ENCODE measurements at regions not wholly inside any gene's neighbourhood (a gene's known extent, or its start where the extent isn't known, plus 50 kb on each side); places are given as distances from the start of the nearest gene placed in this dataset.
"Not testable (repeated sequence)": the region's sequence is repeated elsewhere in the genome, so short reads cannot be mapped to it uniquely, and the experiment has no call there.

GRCh38 chr7:115218076-115218475 is 296.2 kb downstream of the MDFIC start:
- Histone ChIP-seq H3K9me3 (replicated peaks; ENCODE audit: low read length) (no peaks in the 10 kb centered on the region), H3K4me3 (ENCODE audit: low read length) (no peak overlapping the region), H3K9ac (ENCODE audit: low read depth, low read length) (no peak overlapping the region), H3K36me3 (ENCODE audit: insufficient read depth, low read length) (no peaks in the 10 kb centered on the region), H3K27me3 (ENCODE audit: control insufficient read depth, insufficient read depth, low read length) (no peaks in the 10 kb centered on the region), H3K4me2 (ENCODE audit: low read length) (no peak overlapping the region), H3K4me1 (ENCODE audit: control insufficient read depth, insufficient read depth, low read length) (peaks cover 5% of the 10 kb centered on the region)

GRCh38 chr7:115217373-115217772 is 295.5 kb downstream of the MDFIC start:
- H3K9me3 ChIP-seq (replicated peaks; ENCODE audit: low read length): no peaks in the 10 kb centered on the region
- no peaks in the 10 kb centered on the region for H3K27me3 ChIP-seq (ENCODE audit: control insufficient read depth, insufficient read depth, low read length)
- H3K36me3 ChIP-seq (ENCODE audit: insufficient read depth, low read length): no peaks in the 10 kb centered on the region
- no peak overlapping the region for H3K4me3 ChIP-seq (ENCODE audit: low read length)
- H3K4me2 ChIP-seq (ENCODE audit: low read length): no peak overlapping the region
- peaks cover 5% of the 10 kb centered on the region for H3K4me1 ChIP-seq (ENCODE audit: control insufficient read depth, insufficient read depth, low read length)
- no peak overlapping the region for H3K9ac ChIP-seq (ENCODE audit: low read depth, low read length)

- no peaks in the 10 kb centered on the region for H3K36me3 ChIP-seq (ENCODE audit: insufficient read depth, low read length)
- no peak overlapping the region for H3K9ac ChIP-seq (ENCODE audit: low read depth, low read length)
- no peaks in the 10 kb centered on the region for H3K9me3 ChIP-seq (replicated peaks; ENCODE audit: low read length)
- H3K4me2 ChIP-seq (ENCODE audit: low read length): no peak overlapping the region
- H3K4me1 ChIP-seq (ENCODE audit: control insufficient read depth, insufficient read depth, low read length): peaks cover 2% of the 10 kb centered on the region
- no peak overlapping the region for H3K4me3 ChIP-seq (ENCODE audit: low read length)
- H3K27me3 ChIP-seq (ENCODE audit: control insufficient read depth, insufficient read depth, low read length): no peaks in the 10 kb centered on the region
Observed at GRCh38 chr7:115216652-115217051, 294.8 kb downstream of the MDFIC start.

GRCh38 chr7:115211171-115211570 is 289.3 kb downstream of the MDFIC start:
- Histone ChIP-seq H3K36me3 (ENCODE audit: insufficient read depth, low read length) (no peaks in the 10 kb centered on the region), H3K4me2 (ENCODE audit: low read length) (no peak overlapping the region), H3K4me3 (ENCODE audit: low read length) (no peak overlapping the region), H3K9me3 (replicated peaks; ENCODE audit: low read length) (no peaks in the 10 kb centered on the region), H3K27me3 (ENCODE audit: control insufficient read depth, insufficient read depth, low read length) (no peaks in the 10 kb centered on the region), H3K9ac (ENCODE audit: low read depth, low read length) (no peak overlapping the region), H3K4me1 (ENCODE audit: control insufficient read depth, insufficient read depth, low read length) (no peaks in the 10 kb centered on the region)

GRCh38 chr7:115210552-115210951 is 288.7 kb downstream of the MDFIC start:
- Histone ChIP-seq H3K4me2 (ENCODE audit: low read length) (no peak overlapping the region), H3K27me3 (ENCODE audit: control insufficient read depth, insufficient read depth, low read length) (no peaks in the 10 kb centered on the region), H3K9ac (ENCODE audit: low read depth, low read length) (no peak overlapping the region), H3K4me3 (ENCODE audit: low read length) (no peak overlapping the region), H3K9me3 (replicated peaks; ENCODE audit: low read length) (no peaks in the 10 kb centered on the region), H3K4me1 (ENCODE audit: control insufficient read depth, insufficient read depth, low read length) (no peaks in the 10 kb centered on the region), H3K36me3 (ENCODE audit: insufficient read depth, low read length) (no peaks in the 10 kb centered on the region)

- H3K4me1 ChIP-seq (ENCODE audit: control insufficient read depth, insufficient read depth, low read length): no peaks in the 10 kb centered on the region
- no peak overlapping the region for H3K9ac ChIP-seq (ENCODE audit: low read depth, low read length)
- H3K4me3 ChIP-seq (ENCODE audit: low read length): no peak overlapping the region
Observed at GRCh38 chr7:115208710-115209560, 287.0 kb downstream of the MDFIC start.

GRCh38 chr7:115206374-115206773 is 284.5 kb downstream of the MDFIC start:
- not testable (repeated sequence) for H3K4me2 ChIP-seq (ENCODE audit: low read length); H3K4me1 ChIP-seq (ENCODE audit: control insufficient read depth, insufficient read depth, low read length); H3K36me3 ChIP-seq (ENCODE audit: insufficient read depth, low read length); H3K27me3 ChIP-seq (ENCODE audit: control insufficient read depth, insufficient read depth, low read length); H3K4me3 ChIP-seq (ENCODE audit: low read length); H3K9me3 ChIP-seq (replicated peaks; ENCODE audit: low read length); H3K9ac ChIP-seq (ENCODE audit: low read depth, low read length)

More at GRCh38 chr7:115208710-115209560, 287.0 kb downstream of the MDFIC start:
- no peaks in the 10 kb centered on the region for H3K9me3 ChIP-seq (replicated peaks; ENCODE audit: low read length)
- no peaks in the 10 kb centered on the region for H3K36me3 ChIP-seq (ENCODE audit: insufficient read depth, low read length)
- no peaks in the 10 kb centered on the region for H3K27me3 ChIP-seq (ENCODE audit: control insufficient read depth, insufficient read depth, low read length)
- no peak overlapping the region for H3K4me2 ChIP-seq (ENCODE audit: low read length)

GRCh38 chr7:115198143-115198542 is 276.2 kb downstream of the MDFIC start:
- no peak overlapping the region for H3K4me3 ChIP-seq (ENCODE audit: low read length)
- no peak overlapping the region for H3K9ac ChIP-seq (ENCODE audit: low read depth, low read length)
- H3K4me1 ChIP-seq (ENCODE audit: control insufficient read depth, insufficient read depth, low read length): no peaks in the 10 kb centered on the region
- no peaks in the 10 kb centered on the region for H3K36me3 ChIP-seq (ENCODE audit: insufficient read depth, low read length)
- H3K9me3 ChIP-seq (replicated peaks; ENCODE audit: low read length): no peaks in the 10 kb centered on the region
- no peak overlapping the region for H3K4me2 ChIP-seq (ENCODE audit: low read length)
- no peaks in the 10 kb centered on the region for H3K27me3 ChIP-seq (ENCODE audit: control insufficient read depth, insufficient read depth, low read length)

GRCh38 chr7:115195208-115195607 is 273.3 kb downstream of the MDFIC start:
- no peaks in the 10 kb centered on the region for H3K4me1 ChIP-seq (ENCODE audit: control insufficient read depth, insufficient read depth, low read length)
- H3K4me2 ChIP-seq (ENCODE audit: low read length): no peak overlapping the region
- H3K27me3 ChIP-seq (ENCODE audit: control insufficient read depth, insufficient read depth, low read length): no peaks in the 10 kb centered on the region
- H3K36me3 ChIP-seq (ENCODE audit: insufficient read depth, low read length): no peaks in the 10 kb centered on the region
- no peak overlapping the region for H3K9ac ChIP-seq (ENCODE audit: low read depth, low read length)
- H3K4me3 ChIP-seq (ENCODE audit: low read length): no peak overlapping the region
- no peaks in the 10 kb centered on the region for H3K9me3 ChIP-seq (replicated peaks; ENCODE audit: low read length)

- no peak overlapping the region for H3K9ac ChIP-seq (ENCODE audit: low read depth, low read length)
- no peak overlapping the region for H3K4me2 ChIP-seq (ENCODE audit: low read length)
- H3K36me3 ChIP-seq (ENCODE audit: insufficient read depth, low read length): no peaks in the 10 kb centered on the region
- no peaks in the 10 kb centered on the region for H3K9me3 ChIP-seq (replicated peaks; ENCODE audit: low read length)
- no peak overlapping the region for H3K4me3 ChIP-seq (ENCODE audit: low read length)
- H3K4me1 ChIP-seq (ENCODE audit: control insufficient read depth, insufficient read depth, low read length): no peaks in the 10 kb centered on the region
- no peaks in the 10 kb centered on the region for H3K27me3 ChIP-seq (ENCODE audit: control insufficient read depth, insufficient read depth, low read length)
Observed at GRCh38 chr7:115191526-115191925, 269.6 kb downstream of the MDFIC start.

GRCh38 chr7:115183431-115184057 is 261.6 kb downstream of the MDFIC start:
- H3K9ac ChIP-seq (ENCODE audit: low read depth, low read length): no peak overlapping the region
- no peak overlapping the region for H3K4me3 ChIP-seq (ENCODE audit: low read length)
- H3K9me3 ChIP-seq (replicated peaks; ENCODE audit: low read length): no peaks in the 10 kb centered on the region

GRCh38 chr7:115178835-115179234 is 256.9 kb downstream of the MDFIC start:
- Histone ChIP-seq H3K4me3 (ENCODE audit: low read length) (no peak overlapping the region), H3K4me1 (ENCODE audit: control insufficient read depth, insufficient read depth, low read length) (no peaks in the 10 kb centered on the region), H3K9ac (ENCODE audit: low read depth, low read length) (no peak overlapping the region), H3K4me2 (ENCODE audit: low read length) (no peak overlapping the region), H3K36me3 (ENCODE audit: insufficient read depth, low read length) (no peaks in the 10 kb centered on the region), H3K9me3 (replicated peaks; ENCODE audit: low read length) (no peaks in the 10 kb centered on the region), H3K27me3 (ENCODE audit: control insufficient read depth, insufficient read depth, low read length) (no peaks in the 10 kb centered on the region)

More at GRCh38 chr7:115183431-115184057, 261.6 kb downstream of the MDFIC start:
- no peaks in the 10 kb centered on the region for H3K4me1 ChIP-seq (ENCODE audit: control insufficient read depth, insufficient read depth, low read length)
- H3K27me3 ChIP-seq (ENCODE audit: control insufficient read depth, insufficient read depth, low read length): no peaks in the 10 kb centered on the region
- no peak overlapping the region for H3K4me2 ChIP-seq (ENCODE audit: low read length)
- no peaks in the 10 kb centered on the region for H3K36me3 ChIP-seq (ENCODE audit: insufficient read depth, low read length)

Measured in skeletal muscle satellite cell (primary cell).